ENCODE measurements at regions not wholly inside any gene's neighbourhood (a gene's known extent, or its start where the extent isn't known, plus 50 kb on each side); places are given as distances from the start of the nearest gene placed in this dataset.

GRCh38 chr3:76886761-76887500 is 153.0 kb upstream of the ROBO2 start:
- no peak for DNase-seq (ENCODE audit: low spot score)

- DNase-seq (ENCODE audit: low spot score), result no peak
Observed at GRCh38 chr3:76888856-76889255, 151.0 kb upstream of the ROBO2 start.

DNA sequence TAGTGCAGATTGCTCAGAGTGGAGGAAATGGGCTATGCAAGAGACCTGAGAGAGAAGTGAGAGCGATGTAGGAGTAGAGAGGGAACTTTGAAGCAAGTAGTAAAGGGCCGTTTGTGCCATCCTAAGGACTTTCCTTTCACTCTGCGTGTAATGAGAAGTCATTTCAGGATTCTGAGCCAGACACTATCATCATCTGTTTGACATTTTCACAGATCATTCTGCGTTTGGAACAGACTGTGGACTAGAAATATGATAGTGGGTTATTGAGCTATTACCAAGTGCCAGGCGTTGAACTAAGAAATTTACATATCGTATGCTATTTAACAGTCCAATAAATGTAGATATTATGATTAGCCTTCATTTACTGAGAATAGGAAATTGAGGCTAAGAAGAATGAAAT is 150.0 kb upstream of the ROBO2 start:
- DNase-seq (ENCODE audit: low spot score), result no peak

GRCh38 chr3:76897076-76897475 is 142.8 kb upstream of the ROBO2 start:
- no peak for DNase-seq (ENCODE audit: low spot score)

DNA sequence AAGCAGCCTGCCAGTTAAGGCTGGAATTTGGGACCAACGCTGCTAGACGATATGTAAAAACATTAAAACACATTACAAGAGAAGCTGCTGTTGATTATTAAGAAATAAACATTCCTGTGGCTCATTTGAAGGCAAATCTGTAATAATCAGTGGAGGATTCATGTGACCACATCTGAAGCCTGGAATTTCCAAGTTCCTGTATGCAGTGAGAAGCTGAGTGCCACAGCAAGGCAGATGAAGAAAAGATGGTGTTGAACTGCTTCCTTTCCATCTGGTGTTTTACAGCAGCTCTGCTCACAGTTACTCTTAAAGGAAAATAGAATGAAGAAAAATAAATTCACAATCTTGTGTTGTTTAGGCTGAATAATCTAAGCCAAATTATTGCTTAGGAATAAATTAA is 139.3 kb upstream of the ROBO2 start:
- DNase-seq (ENCODE audit: low spot score), result no peak

- DNase-seq (ENCODE audit: low spot score), result no peak
Observed at GRCh38 chr3:76908156-76908555, 131.7 kb upstream of the ROBO2 start.

DNA sequence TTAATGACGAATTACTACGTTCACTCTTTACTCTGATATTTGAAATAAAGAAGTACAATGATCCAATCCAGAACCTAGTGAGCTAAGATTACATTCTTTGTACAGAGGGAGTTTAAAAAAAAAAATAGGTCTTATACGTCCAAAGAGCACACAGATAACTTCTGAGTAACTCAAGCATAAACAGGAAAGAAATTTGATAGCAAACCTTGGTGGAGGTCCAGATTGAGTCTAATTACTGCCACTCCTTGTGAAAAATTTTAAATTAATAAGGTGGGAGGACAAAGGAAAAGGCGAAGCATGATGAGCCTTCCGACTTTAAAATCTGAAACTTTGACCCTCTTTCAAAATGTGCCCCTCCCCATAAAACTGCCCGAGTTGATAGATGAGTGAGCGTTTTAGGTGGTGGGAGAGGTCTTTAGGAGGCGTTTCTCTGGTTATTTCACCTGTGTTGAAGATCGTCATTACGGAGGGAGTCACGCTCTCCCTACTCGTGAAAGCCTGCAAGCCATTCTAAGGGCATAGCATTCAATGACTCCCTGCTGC is 127.0 kb upstream of the ROBO2 start:
- DNase-seq (ENCODE audit: low spot score), result no peak

DNA sequence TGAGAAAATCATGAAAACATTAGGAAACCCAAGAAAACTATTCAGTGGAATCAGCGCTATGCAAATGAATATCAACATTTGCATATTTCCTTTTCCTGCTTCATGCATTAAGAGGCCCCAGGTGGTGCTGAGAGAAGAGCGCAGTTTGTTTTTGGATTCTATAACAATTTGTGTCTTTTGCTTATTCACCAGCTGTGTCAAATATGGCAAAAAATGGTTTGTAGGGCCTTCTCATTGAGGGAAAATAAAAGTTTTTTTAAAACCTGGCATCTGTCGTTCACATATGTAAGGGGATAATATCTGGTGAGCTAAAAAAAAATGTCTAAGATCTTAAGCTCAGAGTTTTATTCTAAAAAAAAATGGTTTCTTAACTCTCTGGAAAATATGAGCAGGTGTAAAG is 122.5 kb upstream of the ROBO2 start:
- no peak for DNase-seq (ENCODE audit: low spot score)

DNA sequence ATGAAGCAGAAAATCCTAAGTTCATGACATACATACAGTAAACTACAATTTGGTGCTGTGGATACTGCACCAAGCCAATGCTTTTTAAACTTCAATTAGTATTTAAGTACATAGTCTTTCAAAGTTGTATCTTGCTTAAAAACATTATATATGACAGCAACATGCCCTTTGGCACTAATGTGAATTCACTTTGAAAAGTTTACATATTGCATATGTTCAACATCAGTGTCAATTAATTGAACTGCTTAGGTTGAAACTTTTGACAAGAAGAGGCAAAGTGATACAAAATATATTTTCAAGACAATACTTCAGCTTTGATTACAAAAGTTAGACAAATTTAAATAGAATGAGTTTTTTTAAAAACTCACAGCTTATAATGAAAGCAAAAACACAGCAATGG is 119.4 kb upstream of the ROBO2 start:
- no peak for DNase-seq (ENCODE audit: low spot score)

DNA sequence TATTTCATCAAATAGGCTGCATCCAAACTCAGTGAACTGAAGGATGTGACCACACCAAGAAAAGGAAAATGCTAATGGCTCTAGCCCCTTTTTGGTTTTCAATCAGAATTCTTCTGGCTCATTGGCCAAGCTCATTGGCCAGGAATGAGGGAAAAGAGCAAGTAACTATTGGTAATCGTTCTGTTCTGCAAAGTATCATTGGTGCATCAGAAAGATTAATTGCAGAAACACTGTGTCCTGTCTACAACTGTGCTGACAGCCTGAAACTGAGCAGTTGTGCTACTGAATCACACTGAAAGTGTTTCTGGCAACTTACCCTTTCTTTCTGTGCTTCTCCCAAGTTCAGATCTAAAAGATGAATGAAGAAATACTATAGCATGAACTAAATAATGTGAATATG is 116.4 kb upstream of the ROBO2 start:
- peak; percentile 54 for DNase-seq (ENCODE audit: low spot score)

DNA sequence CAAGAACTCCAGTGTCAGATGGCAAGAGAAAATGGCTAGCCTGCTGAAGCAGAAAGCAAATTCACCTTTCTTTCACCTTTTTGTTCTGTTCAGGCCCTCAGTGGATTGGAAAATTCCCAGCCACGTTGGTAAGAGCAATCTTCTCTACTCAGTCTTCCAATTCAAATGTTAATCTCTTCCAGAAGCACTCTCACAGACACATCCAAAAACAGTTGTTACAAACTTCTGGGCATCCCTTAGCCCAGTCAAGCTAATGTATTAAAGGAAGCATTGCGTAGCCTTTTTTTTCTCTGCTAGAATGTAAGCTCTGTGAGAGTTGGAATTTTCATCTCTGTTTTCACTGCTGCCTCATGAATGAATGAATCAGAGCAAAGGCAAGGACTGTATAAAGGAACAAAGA is 109.2 kb upstream of the ROBO2 start:
- no peak for DNase-seq (ENCODE audit: low spot score)

DNA sequence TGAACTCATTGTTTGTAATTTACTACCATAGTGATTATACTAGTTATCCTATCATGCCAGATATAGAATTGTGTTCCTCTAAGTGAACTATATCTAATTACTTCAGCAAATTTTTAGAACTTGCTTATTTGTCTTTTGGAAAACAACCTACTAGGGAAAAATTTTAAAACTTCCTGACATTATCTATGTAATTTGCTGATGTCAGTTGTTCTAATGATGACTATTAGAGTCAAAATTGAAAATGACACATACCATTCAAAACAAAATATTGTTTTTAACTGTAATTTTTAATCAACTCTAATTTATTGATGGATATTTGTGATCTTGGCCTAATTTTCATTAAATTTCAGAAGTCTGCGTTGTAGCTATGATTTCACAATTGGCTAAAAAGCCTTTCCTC is 106.7 kb upstream of the ROBO2 start:
- DNase-seq (ENCODE audit: low spot score), result no peak

- no peak for DNase-seq (ENCODE audit: low spot score)
Observed at GRCh38 chr3:76938962-76939361, 100.9 kb upstream of the ROBO2 start.

- no peak for DNase-seq (ENCODE audit: low spot score)
Observed at GRCh38 chr3:76940181-76940770, 99.6 kb upstream of the ROBO2 start.

- no peak for DNase-seq (ENCODE audit: low spot score)
Observed at GRCh38 chr3:76941376-76941775, 98.5 kb upstream of the ROBO2 start.

- DNase-seq (ENCODE audit: low spot score), result peak; percentile 10
Observed at GRCh38 chr3:76942101-76942500, 97.8 kb upstream of the ROBO2 start.

- DNase-seq (ENCODE audit: low spot score), result no peak
Observed at GRCh38 chr3:76943058-76943457, 96.8 kb upstream of the ROBO2 start.

DNA sequence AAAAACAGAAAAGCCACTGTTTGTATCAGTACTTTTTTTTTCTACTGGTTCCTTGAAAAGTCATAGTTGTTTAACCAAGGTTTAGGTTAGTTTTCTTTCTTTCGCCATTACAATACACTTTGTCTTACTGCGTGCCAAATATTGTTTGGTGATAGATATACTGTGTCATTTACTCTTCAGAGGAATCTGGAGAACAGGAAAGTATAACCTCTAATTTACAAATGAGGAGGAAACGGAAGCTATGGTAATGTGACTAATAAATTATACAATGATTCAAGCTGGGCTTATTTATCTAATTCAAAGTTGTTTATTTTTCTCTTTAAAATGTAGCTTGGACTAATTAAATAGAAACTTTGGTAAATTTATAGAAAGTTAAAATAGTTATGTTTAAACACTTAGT is 96.2 kb upstream of the ROBO2 start:
- DNase-seq (ENCODE audit: low spot score), result no peak

DNA sequence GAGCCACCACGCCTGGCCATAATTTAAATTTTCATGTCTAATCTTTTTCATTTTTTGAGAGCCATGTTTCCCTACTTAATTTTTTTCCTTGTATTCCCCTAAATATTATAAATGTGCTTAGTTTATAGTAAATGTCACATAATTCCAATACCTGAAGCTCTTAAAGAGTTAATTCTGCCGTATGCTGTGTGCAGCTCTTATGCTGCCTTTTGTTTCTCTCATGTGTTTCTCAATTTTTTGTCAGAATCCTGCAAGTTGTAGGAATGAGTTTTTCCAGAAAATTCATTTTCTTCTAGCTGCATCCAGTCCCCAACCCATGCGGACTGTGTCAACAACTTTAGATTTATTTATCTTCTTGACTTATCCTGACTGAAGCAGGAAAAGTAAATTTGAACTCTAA is 90.9 kb upstream of the ROBO2 start:
- no peak for DNase-seq (ENCODE audit: low spot score)

GRCh38 chr3:76949462-76949861 is 90.4 kb upstream of the ROBO2 start:
- DNase-seq (ENCODE audit: low spot score), result no peak

GRCh38 chr3:76950590-76950989 is 89.3 kb upstream of the ROBO2 start:
- DNase-seq (ENCODE audit: low spot score), result no peak

GRCh38 chr3:76954412-76954811 is 85.5 kb upstream of the ROBO2 start:
- DNase-seq (ENCODE audit: low spot score), result no peak

DNA sequence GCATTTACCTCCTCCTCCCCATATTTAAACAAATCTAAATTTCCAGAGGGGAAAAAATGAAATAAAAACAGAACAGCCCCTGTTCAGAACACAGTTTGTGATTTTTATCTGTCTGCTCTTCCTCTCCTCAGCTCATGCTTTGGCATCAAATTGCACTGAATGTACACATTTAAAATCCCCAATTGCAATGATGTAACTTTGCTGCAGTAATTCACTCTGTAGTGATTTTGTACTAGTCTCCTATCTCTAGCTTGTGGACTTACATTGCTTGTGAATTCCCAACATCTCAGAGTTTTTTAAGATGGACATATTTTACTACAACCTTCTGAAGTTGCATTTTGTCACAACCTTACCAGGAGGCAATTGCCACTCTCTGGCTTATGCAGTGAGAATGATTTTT is 81.6 kb upstream of the ROBO2 start:
- DNase-seq (ENCODE audit: low spot score), result peak; percentile 24

DNA sequence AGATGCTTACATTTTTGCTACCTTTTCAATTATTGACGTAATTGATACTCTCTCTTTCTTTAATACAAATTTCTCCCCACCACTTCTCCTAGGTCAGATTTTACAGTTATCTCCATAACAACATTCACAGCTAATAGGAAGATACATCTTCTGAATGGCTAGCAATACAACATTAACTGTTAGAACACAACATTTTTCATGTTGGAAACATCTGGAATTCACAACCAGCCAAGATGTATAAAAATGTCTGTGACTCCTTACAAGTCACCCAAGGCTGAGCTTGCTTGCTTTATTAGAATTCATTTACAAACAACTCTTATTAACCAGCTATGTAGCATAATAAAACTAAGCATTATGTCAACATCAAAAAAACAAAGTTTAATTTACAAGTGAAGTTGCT is 81.0 kb upstream of the ROBO2 start:
- DNase-seq (ENCODE audit: low spot score), result no peak

Data from umbilical cord (tissue), 1 donor.